ENCODE measurements at regions not wholly inside any gene's neighbourhood (a gene's known extent, or its start where the extent isn't known, plus 50 kb on each side); places are given as distances from the start of the nearest gene placed in this dataset.

DNA sequence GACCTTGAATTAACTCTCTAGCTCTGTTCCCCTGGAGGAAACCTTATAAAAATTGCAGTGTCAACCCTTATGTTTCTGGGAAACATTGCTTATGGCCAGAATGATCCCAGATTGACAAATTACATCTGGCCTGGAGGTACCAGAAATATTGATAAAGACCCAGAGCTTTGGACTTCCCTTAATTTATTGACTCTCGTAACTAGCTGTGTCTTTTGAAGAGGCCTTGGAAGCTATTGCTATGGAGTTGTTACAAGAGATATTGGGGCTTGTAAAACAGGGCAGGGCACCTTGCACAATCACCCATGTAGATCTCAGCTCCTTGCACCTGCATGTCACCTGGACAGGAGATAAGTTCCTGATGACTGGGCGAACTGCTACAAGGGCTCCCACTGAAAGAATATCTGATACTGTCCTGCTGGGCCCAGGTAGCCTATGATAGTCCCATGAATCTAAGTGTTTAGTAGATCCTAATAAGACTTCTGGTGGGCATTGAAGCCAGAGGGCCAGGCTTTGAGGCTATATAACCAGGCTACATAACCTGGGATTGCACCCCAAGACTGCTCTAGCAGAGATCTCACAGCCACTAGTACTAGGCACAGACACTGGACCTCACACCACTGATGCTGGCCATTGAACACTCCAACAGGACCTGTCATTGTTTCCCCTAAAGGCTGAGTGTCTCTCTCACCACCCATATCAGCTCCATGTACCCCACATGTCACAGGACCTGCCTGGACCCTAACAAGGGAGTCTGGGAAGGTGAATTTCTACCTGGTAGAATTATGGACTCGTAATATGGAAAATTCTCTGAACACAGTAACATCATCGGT is 135.7 kb upstream of the PWP1 start:
- TF ChIP-seq, protein P1, sequence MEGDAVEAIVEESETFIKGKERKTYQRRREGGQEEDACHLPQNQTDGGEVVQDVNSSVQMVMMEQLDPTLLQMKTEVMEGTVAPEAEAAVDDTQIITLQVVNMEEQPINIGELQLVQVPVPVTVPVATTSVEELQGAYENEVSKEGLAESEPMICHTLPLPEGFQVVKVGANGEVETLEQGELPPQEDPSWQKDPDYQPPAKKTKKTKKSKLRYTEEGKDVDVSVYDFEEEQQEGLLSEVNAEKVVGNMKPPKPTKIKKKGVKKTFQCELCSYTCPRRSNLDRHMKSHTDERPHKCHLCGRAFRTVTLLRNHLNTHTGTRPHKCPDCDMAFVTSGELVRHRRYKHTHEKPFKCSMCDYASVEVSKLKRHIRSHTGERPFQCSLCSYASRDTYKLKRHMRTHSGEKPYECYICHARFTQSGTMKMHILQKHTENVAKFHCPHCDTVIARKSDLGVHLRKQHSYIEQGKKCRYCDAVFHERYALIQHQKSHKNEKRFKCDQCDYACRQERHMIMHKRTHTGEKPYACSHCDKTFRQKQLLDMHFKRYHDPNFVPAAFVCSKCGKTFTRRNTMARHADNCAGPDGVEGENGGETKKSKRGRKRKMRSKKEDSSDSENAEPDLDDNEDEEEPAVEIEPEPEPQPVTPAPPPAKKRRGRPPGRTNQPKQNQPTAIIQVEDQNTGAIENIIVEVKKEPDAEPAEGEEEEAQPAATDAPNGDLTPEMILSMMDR (IDR thresholded peaks at IDR 0.05): no peak
- no peak for TF ChIP-seq POLR2A (IDR thresholded peaks at IDR 0.05)

Data from testis (tissue), 2 donors.